K562 (cell line): ENCODE measurements at regions not wholly inside any gene's neighbourhood (a gene's known extent, or its start where the extent isn't known, plus 50 kb on each side); places are given as distances from the start of the nearest gene placed in this dataset.

Experiments
- ATAC-seq: fragments of 200-7000 bp; cut with Tn5 transposase; 3 replicates; pipeline ENCODE4 v1.9.1; 2020; ENCODE audit warnings: moderate library complexity
- BruUV-seq: library from RNA; stranded (reverse); fragments of 400-500 nt; replicated peaks from 2 replicates; lab custom pipeline; 2021; lab: Mats Ljungman, UMichigan
- CTCF ChIA-PET: fragments of 300-600 bp; formaldehyde crosslinking; extraction: SDS; loops from one replicate; lab custom pipeline; 2021; ENCODE audit warnings: low intra/inter-chr PET ratio; lab: Yijun Ruan, JAX
- POLR2A ChIA-PET: fragments of 300-600, 350-650 bp; sonication (Branson Sonifier 250); formaldehyde crosslinking; extraction: SDS; loops from one replicate; lab custom pipeline; 2021; ENCODE audit warnings: antibody characterized with exemption, inconsistent platforms; lab: Yijun Ruan, JAX
- DNase-seq, 4 experiments: peaks; one replicate each; pipeline versions ENCODE4 v3.0.0 to v3.0.0-alpha.2; 2011 to 2018; ENCODE audit warnings: low spot score in 3 of 4, mixed read lengths in 3 of 4; ENCODE audit errors: extremely low read depth in 1 of 4
- FAIRE-seq: peaks from 2 replicates; lab custom pipeline; 2011; peaks lifted over from hg19 to GRCh38; lab: Jason Lieb, UNC
- H2AFZ ChIP-seq: 2 replicates; pipeline ENCODE4 v1.6.0; 2011; ENCODE audit warnings: low read depth, low read length, control low read depth, inconsistent platforms
- H3K27ac ChIP-seq: fragments of 200-600 bp; 3 replicates; pipeline ENCODE4 v1.8.0; 2011; ENCODE audit warnings: low read depth, mild to moderate bottlenecking, control low read depth, inconsistent platforms, low read length, moderate library complexity, mixed read lengths; ENCODE audit errors: extremely low read depth
- H3K27me3 ChIP-seq, 2 experiments: fragments of 300-600 bp in 1 of 2; 2 replicates in 1 of 2; 3 replicates in 1 of 2; pipeline versions ENCODE4 v1.6.0 to v1.8.0; 2011; ENCODE audit warnings: inconsistent platforms in 2 of 2, low read length in 2 of 2, mild to moderate bottlenecking in 1 of 2, mixed read lengths in 1 of 2, moderate library complexity in 1 of 2; ENCODE audit not compliant: control insufficient read depth in 2 of 2, insufficient read depth in 2 of 2
- H3K36me3 ChIP-seq: fragments of 300-600 bp; 3 replicates; pipeline ENCODE4 v1.8.0; 2011; ENCODE audit warnings: mild to moderate bottlenecking, low read length, inconsistent platforms; ENCODE audit not compliant: control insufficient read depth, insufficient read depth
- H3K4me1 ChIP-seq, 2 experiments: fragments of 200-600 bp in 1 of 2; replicated peaks in 1 of 2; 2 replicates in 1 of 2; 3 replicates in 1 of 2; pipeline versions ENCODE4 v1.5.1 to v1.8.0; 2011; ENCODE audit warnings: inconsistent platforms in 2 of 2, low read length in 2 of 2, mild to moderate bottlenecking in 1 of 2, mixed read lengths in 1 of 2, moderate library complexity in 1 of 2; ENCODE audit not compliant: control insufficient read depth in 2 of 2, insufficient read depth in 2 of 2
- H3K4me2 ChIP-seq: 2 replicates; pipeline ENCODE4 v1.6.1; 2011; ENCODE audit warnings: low read length, control low read depth, inconsistent platforms, mixed read lengths; ENCODE audit not compliant: insufficient read depth
- H3K4me3 ChIP-seq: fragments of 200-600 bp; sonication (generic), shearing (Covaris generic); 2 replicates; pipeline ENCODE4 v1.5.1; 2016; ENCODE audit warnings: control low read depth, inconsistent platforms
- H3K79me2 ChIP-seq: fragments of 200-600 bp; 3 replicates; pipeline ENCODE4 v1.8.0; 2011; ENCODE audit warnings: low read length, inconsistent platforms; ENCODE audit not compliant: control insufficient read depth, insufficient read depth
- H3K9ac ChIP-seq, 2 experiments: 2 replicates each; pipeline versions ENCODE4 v1.6.0 to v1.6.1; 2011; ENCODE audit warnings: low read depth in 2 of 2, low read length in 2 of 2, control low read depth in 1 of 2, inconsistent platforms in 1 of 2, mild to moderate bottlenecking in 1 of 2, mixed read lengths in 1 of 2; ENCODE audit not compliant: insufficient read depth in 1 of 2
- H3K9me1 ChIP-seq: one replicate; pipeline ENCODE4 v1.6.0; 2011; ENCODE audit warnings: inconsistent platforms, mild to moderate bottlenecking, low read length, moderate library complexity; ENCODE audit not compliant: control insufficient read depth, insufficient read depth
- H3K9me3 ChIP-seq: replicated peaks from 2 replicates; pipeline ENCODE4 v1.5.1; 2011; ENCODE audit warnings: low read depth, low read length, inconsistent platforms; ENCODE audit not compliant: control insufficient read depth, insufficient read depth
- H4K20me1 ChIP-seq: replicated peaks from 2 replicates; pipeline ENCODE4 v1.6.1; 2011; ENCODE audit warnings: low read length, inconsistent platforms, mixed read lengths; ENCODE audit not compliant: control insufficient read depth, insufficient read depth
- ATF1 ChIP-seq, 2 experiments: fragments of 450-650 bp in 1 of 2; IDR thresholded peaks; 2 replicates each; pipeline ENCODE4 v1.6.1; 2016; ENCODE audit warnings: missing compliant biosample characterization in 1 of 2, missing genetic modification characterization in 1 of 2
- CHD4 ChIP-seq: fragments of 200-600 bp; sonication (generic); IDR thresholded peaks from 3 replicates; pipeline ENCODE4 v1.6.1; 2012; ENCODE audit warnings: low read depth, mild to moderate bottlenecking, mixed read lengths, low read length, inconsistent platforms; ENCODE audit not compliant: insufficient read depth, insufficient replicate concordance, poor library complexity, severe bottlenecking
- KDM1A ChIP-seq, 2 experiments: fragments of 450-650 bp; IDR thresholded peaks; 2 replicates each; pipeline ENCODE4 v1.6.1; 2016; ENCODE audit warnings: mild to moderate bottlenecking in 2 of 2
- MCM2 ChIP-seq: fragments of 450-650 bp; IDR thresholded peaks from 2 replicates; pipeline ENCODE4 v1.6.1; 2017; ENCODE audit warnings: low read depth, mild to moderate bottlenecking
- PPARD ChIP-seq: fragments of 250-450 bp; sonication (Bioruptor Pico); IDR thresholded peaks from 2 replicates; pipeline ENCODE4 v1.8.0; 2022; ENCODE audit warnings: inconsistent platforms, mild to moderate bottlenecking, moderate library complexity
- WHSC1 ChIP-seq: IDR thresholded peaks from one replicate; pipeline ENCODE4 v1.6.1; 2012; ENCODE audit warnings: low read length, control low read depth, inconsistent platforms
- ZNF184 ChIP-seq: sonication (generic); formaldehyde crosslinking; IDR thresholded peaks from 2 replicates; pipeline ENCODE4 v1.5.0; 2020; ENCODE audit warnings: missing genetic modification reagents
- ZNF584 ChIP-seq: fragments of 200-800 bp; sonication (Bioruptor generic); IDR thresholded peaks from 2 replicates; pipeline ENCODE4 v1.6.1; 2016; ENCODE audit warnings: low read depth, mild to moderate bottlenecking, missing genetic modification characterization, missing compliant biosample characterization
- ZNF695 ChIP-seq: fragments of 450-650 bp; formaldehyde crosslinking; IDR thresholded peaks from 2 replicates; pipeline ENCODE4 v1.4.0; 2020; ENCODE audit warnings: mild to moderate bottlenecking, moderate library complexity
- WGBS: fragments of 100-300 bp; shearing (Covaris generic); methylation state at CpG from one replicate; pipeline ENCODE4 v1.1.6; 2016; ENCODE audit warnings: low coverage, mixed read lengths; ENCODE audit not compliant: insufficient coverage; ENCODE audit errors: missing lambda C conversion rate; 5-methylcytosine and 5-hydroxymethylcytosine counted together
- in situ Hi-C: fragments of 300-500 bp; cut with MboI; formaldehyde crosslinking; loops from 4 replicates; pipeline ENCODE4 v1.15.0; 2018; ENCODE audit warnings: inconsistent platforms, mixed read lengths
- intact Hi-C: fragments of 100-400 bp; cut with micrococcal nuclease; formaldehyde crosslinking; loops from 2 replicates; pipeline ENCODE4 v1.14.2; 2022
- TF ChIP-seq, protein P1 (sequence below): sonication (generic); formaldehyde crosslinking; IDR thresholded peaks from 2 replicates; pipeline ENCODE4 v1.8.0; 2023; ENCODE audit warnings: missing genetic modification reagents, mild to moderate bottlenecking, borderline replicate concordance
- TF ChIP-seq, protein P2 (sequence below): fragments of 250-450 bp; sonication (Bioruptor Pico); IDR thresholded peaks from 2 replicates; pipeline ENCODE4 v1.4.0; 2020

DNA sequence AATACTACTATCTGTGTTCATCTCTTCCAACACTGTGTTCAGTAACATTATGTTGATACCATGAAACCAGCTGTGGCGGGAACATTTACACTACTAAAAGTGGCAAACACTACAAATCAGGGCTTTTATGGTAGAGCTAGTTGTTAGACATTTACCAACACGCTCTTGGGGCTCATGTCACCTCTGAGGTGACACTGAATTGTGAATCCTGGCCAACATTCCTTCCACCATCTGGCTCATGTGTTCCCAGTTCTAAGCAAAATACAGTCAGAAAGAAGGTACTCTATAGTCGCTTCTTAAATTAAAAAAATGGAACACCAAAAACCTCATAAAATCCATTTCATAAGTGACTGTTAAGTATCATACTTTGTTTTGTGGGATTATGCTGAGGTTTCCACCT, 436.6 kb downstream of the FUT8 start:
- Histone ChIP-seq H2AFZ (no peak overlapping the region), H3K9ac (no peak overlapping the region), H3K4me3 (no peak overlapping the region), H4K20me1 (no peaks in the 10 kb centered on the region), H3K4me1 (no peaks in the 10 kb centered on the region; a peak in 1 of 5 replicates), H3K9me1 (no peaks in the 10 kb centered on the region), H3K4me2 (no peak overlapping the region), H3K27ac (no peak overlapping the region), H3K27me3 (peaks cover 0 to 5% of the 10 kb centered on the region in 2 experiments; a peak in 3 of 5 replicates), H3K36me3 (no peaks in the 10 kb centered on the region), H3K79me2 (no peaks in the 10 kb centered on the region), H3K9me3 (no peaks in the 10 kb centered on the region)
- DNase-seq (no peak), FAIRE-seq (no peak), ATAC-seq (no peak)
- BruUV-seq = no TSS peak
- in situ Hi-C loops = loop anchor here (25.0 kb wide), 2 partner anchors 437 to 687 kb away; partner anchors contain the start of gene FUT8
- WGBS = 17% methylated on average over 3 of the region's 3 CpGs
- intact Hi-C loops = no loop called here
- ChIA-PET CTCF (no interaction called here), POLR2A (no interaction called here)
- TF ChIP-seq, protein P1, sequence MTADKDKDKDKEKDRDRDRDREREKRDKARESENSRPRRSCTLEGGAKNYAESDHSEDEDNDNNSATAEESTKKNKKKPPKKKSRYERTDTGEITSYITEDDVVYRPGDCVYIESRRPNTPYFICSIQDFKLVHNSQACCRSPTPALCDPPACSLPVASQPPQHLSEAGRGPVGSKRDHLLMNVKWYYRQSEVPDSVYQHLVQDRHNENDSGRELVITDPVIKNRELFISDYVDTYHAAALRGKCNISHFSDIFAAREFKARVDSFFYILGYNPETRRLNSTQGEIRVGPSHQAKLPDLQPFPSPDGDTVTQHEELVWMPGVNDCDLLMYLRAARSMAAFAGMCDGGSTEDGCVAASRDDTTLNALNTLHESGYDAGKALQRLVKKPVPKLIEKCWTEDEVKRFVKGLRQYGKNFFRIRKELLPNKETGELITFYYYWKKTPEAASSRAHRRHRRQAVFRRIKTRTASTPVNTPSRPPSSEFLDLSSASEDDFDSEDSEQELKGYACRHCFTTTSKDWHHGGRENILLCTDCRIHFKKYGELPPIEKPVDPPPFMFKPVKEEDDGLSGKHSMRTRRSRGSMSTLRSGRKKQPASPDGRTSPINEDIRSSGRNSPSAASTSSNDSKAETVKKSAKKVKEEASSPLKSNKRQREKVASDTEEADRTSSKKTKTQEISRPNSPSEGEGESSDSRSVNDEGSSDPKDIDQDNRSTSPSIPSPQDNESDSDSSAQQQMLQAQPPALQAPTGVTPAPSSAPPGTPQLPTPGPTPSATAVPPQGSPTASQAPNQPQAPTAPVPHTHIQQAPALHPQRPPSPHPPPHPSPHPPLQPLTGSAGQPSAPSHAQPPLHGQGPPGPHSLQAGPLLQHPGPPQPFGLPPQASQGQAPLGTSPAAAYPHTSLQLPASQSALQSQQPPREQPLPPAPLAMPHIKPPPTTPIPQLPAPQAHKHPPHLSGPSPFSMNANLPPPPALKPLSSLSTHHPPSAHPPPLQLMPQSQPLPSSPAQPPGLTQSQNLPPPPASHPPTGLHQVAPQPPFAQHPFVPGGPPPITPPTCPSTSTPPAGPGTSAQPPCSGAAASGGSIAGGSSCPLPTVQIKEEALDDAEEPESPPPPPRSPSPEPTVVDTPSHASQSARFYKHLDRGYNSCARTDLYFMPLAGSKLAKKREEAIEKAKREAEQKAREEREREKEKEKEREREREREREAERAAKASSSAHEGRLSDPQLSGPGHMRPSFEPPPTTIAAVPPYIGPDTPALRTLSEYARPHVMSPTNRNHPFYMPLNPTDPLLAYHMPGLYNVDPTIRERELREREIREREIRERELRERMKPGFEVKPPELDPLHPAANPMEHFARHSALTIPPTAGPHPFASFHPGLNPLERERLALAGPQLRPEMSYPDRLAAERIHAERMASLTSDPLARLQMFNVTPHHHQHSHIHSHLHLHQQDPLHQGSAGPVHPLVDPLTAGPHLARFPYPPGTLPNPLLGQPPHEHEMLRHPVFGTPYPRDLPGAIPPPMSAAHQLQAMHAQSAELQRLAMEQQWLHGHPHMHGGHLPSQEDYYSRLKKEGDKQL (CRISPR knock-in tag) = no peak
- TF ChIP-seq MCM2 = no peak
- TF ChIP-seq, protein P2, sequence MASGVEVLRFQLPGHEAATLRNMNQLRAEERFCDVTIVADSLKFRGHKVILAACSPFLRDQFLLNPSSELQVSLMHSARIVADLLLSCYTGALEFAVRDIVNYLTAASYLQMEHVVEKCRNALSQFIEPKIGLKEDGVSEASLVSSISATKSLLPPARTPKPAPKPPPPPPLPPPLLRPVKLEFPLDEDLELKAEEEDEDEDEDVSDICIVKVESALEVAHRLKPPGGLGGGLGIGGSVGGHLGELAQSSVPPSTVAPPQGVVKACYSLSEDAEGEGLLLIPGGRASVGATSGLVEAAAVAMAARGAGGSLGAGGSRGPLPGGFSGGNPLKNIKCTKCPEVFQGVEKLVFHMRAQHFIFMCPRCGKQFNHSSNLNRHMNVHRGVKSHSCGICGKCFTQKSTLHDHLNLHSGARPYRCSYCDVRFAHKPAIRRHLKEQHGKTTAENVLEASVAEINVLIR (CRISPR knock-in tag) = no peak
- TF ChIP-seq ZNF184 = no peak
- no peak for TF ChIP-seq CHD4
- TF ChIP-seq WHSC1 = no peak
- no peak for TF ChIP-seq ZNF584
- no peak for TF ChIP-seq PPARD
- TF ChIP-seq ZNF695 (CRISPR knock-in tag) = no peak
- TF ChIP-seq ATF1 (CRISPR knock-in tag; IDR thresholded peaks at IDR 0.05) = no peak
- no peak for TF ChIP-seq ATF1 (tag; IDR thresholded peaks at IDR 0.05)
- no peak for TF ChIP-seq KDM1A (IDR thresholded peaks at IDR 0.05)
